Fibroblast of lung (primary cell): ENCODE measurements at regions not wholly inside any gene's neighbourhood (a gene's known extent, or its start where the extent isn't known, plus 50 kb on each side); places are given as distances from the start of the nearest gene placed in this dataset.

ENCODE experiments used
- DNase-seq, 2 donors: peaks; one replicate each; pipeline versions ENCODE4 v3.0.0 to v3.0.0-alpha.2; 2010; ENCODE audit warnings: low read depth in 2 of 2
- H2AFZ ChIP-seq: 2 replicates; pipeline ENCODE4 v1.5.1; 2012; ENCODE audit warnings: low read length, control low read depth, inconsistent platforms
- H3K27ac ChIP-seq: 2 replicates; pipeline ENCODE4 v1.5.1; 2011; ENCODE audit warnings: low read length, control low read depth; ENCODE audit not compliant: insufficient read depth
- H3K27me3 ChIP-seq: 2 replicates; pipeline ENCODE4 v1.5.1; 2011; ENCODE audit warnings: mild to moderate bottlenecking, low read length; ENCODE audit not compliant: control insufficient read depth, insufficient read depth
- H3K36me3 ChIP-seq: 2 replicates; pipeline ENCODE4 v1.5.1; 2011; ENCODE audit warnings: low read length; ENCODE audit not compliant: control insufficient read depth, insufficient read depth
- H3K4me1 ChIP-seq: 2 replicates; pipeline ENCODE4 v1.5.1; 2011; ENCODE audit warnings: low read length; ENCODE audit not compliant: control insufficient read depth, insufficient read depth; ENCODE audit errors: extremely low read depth
- H3K4me2 ChIP-seq: 2 replicates; pipeline ENCODE4 v1.5.1; 2011; ENCODE audit warnings: low read length, control low read depth; ENCODE audit not compliant: insufficient read depth; ENCODE audit errors: extremely low read depth
- H3K4me3 ChIP-seq, 4 experiments: fragments of 200-600 bp in 1 of 4; sonication (generic) in 1 of 4; replicated peaks in 1 of 4; 2 replicates each; pipeline ENCODE4 v1.5.1; 2011 to 2016; ENCODE audit warnings: low read length in 4 of 4, low read depth in 3 of 4, mild to moderate bottlenecking in 3 of 4, control low read depth in 2 of 4, inconsistent platforms in 1 of 4, mixed read lengths in 1 of 4; ENCODE audit not compliant: insufficient read depth in 1 of 4; ENCODE audit errors: control extremely low read depth in 1 of 4
- H3K79me2 ChIP-seq: 2 replicates; pipeline ENCODE4 v1.5.1; 2012; ENCODE audit warnings: mild to moderate bottlenecking, low read length, inconsistent platforms; ENCODE audit not compliant: control insufficient read depth, insufficient read depth
- H3K9ac ChIP-seq: 2 replicates; pipeline ENCODE4 v1.5.1; 2011; ENCODE audit warnings: mild to moderate bottlenecking, low read length, control low read depth; ENCODE audit not compliant: insufficient read depth
- H3K9me3 ChIP-seq: 2 replicates; pipeline ENCODE4 v1.5.1; 2012; ENCODE audit warnings: low read depth, low read length; ENCODE audit not compliant: control insufficient read depth, insufficient read depth
- H4K20me1 ChIP-seq: 2 replicates; pipeline ENCODE4 v1.5.1; 2011; ENCODE audit warnings: low read length; ENCODE audit not compliant: control insufficient read depth, insufficient read depth; ENCODE audit errors: extremely low read depth
- CTCF ChIP-seq, 2 donors: IDR thresholded peaks in 1 of 2; conservative IDR thresholded peaks in 1 of 2; 1 replicate in 1 of 2; 2 replicates in 1 of 2; pipeline ENCODE4 v1.5.1; 2011 to 2012; ENCODE audit warnings: low read length in 2 of 2, control low read depth in 1 of 2, inconsistent platforms in 1 of 2, low read depth in 1 of 2, mild to moderate bottlenecking in 1 of 2
- EZH2 ChIP-seq: IDR thresholded peaks from 2 replicates; pipeline ENCODE4 v1.5.1; 2012; ENCODE audit warnings: low read length, control low read depth, mild to moderate bottlenecking; ENCODE audit errors: missing control alignments

- Histone ChIP-seq H2AFZ (no peak overlapping the region), H4K20me1 (no peaks in the 10 kb centered on the region), H3K27me3 (no peaks in the 10 kb centered on the region), H3K9me3 (no peaks in the 10 kb centered on the region), H3K4me3 (no peak overlapping the region), H3K4me2 (no peak overlapping the region), H3K79me2 (no peaks in the 10 kb centered on the region), H3K27ac (no peak overlapping the region), H3K9ac (no peak overlapping the region), H3K4me1 (no peaks in the 10 kb centered on the region), H3K36me3 (no peaks in the 10 kb centered on the region)
- no peak for DNase-seq
- TF ChIP-seq EZH2 (no peak), CTCF (conservative IDR thresholded peaks at IDR 0.05 in 1 of 2, IDR thresholded peaks at IDR 0.05 in 1 of 2; ENCODE audit: low read depth in 1 of 2, low read length in 2 of 2) (no peak)
Measured at GRCh38 chr10:65320236-65321026, 1605.4 kb upstream of the LRRTM3 start.

GRCh38 chr10:65323802-65324201 is 1602.0 kb upstream of the LRRTM3 start:
- Histone ChIP-seq H3K4me3 (no peak overlapping the region), H3K4me2 (no peak overlapping the region)
- TF ChIP-seq EZH2 (no peak), CTCF (conservative IDR thresholded peaks at IDR 0.05 in 1 of 2, IDR thresholded peaks at IDR 0.05 in 1 of 2; ENCODE audit: low read depth in 1 of 2, low read length in 2 of 2) (no peak)

GRCh38 chr10:65325913-65326312 is 1599.9 kb upstream of the LRRTM3 start:
- no peaks in the 10 kb centered on the region for H3K36me3 ChIP-seq
- TF ChIP-seq CTCF (conservative IDR thresholded peaks at IDR 0.05 in 1 of 2, IDR thresholded peaks at IDR 0.05 in 1 of 2; ENCODE audit: low read depth in 1 of 2, low read length in 2 of 2) (no peak), EZH2 (no peak)
- no peaks in the 10 kb centered on the region for H4K20me1 ChIP-seq
- H3K9me3 ChIP-seq: no peaks in the 10 kb centered on the region
- H3K27ac ChIP-seq: no peak overlapping the region
- no peak overlapping the region for H2AFZ ChIP-seq
- H3K79me2 ChIP-seq: no peaks in the 10 kb centered on the region
- no peaks in the 10 kb centered on the region for H3K27me3 ChIP-seq
- no peak for DNase-seq
- no peak overlapping the region for H3K4me3 ChIP-seq
- no peak overlapping the region for H3K9ac ChIP-seq
- no peaks in the 10 kb centered on the region for H3K4me1 ChIP-seq
- H3K4me2 ChIP-seq: no peak overlapping the region

More at GRCh38 chr10:65323802-65324201, 1602.0 kb upstream of the LRRTM3 start:
- DNase-seq: no peak
- Histone ChIP-seq H3K36me3 (no peaks in the 10 kb centered on the region), H2AFZ (no peak overlapping the region), H3K27me3 (no peaks in the 10 kb centered on the region), H3K27ac (no peak overlapping the region), H3K79me2 (no peaks in the 10 kb centered on the region), H3K4me1 (no peaks in the 10 kb centered on the region), H3K9ac (no peak overlapping the region), H4K20me1 (no peaks in the 10 kb centered on the region), H3K9me3 (no peaks in the 10 kb centered on the region)
